SU-DHL-6 (cell line): ENCODE measurements at regions not wholly inside any gene's neighbourhood (a gene's known extent, or its start where the extent isn't known, plus 50 kb on each side); places are given as distances from the start of the nearest gene placed in this dataset.

ENCODE experiments used
- H2AFZ ChIP-seq: fragments of 200-600 bp; sonication (generic); 2 replicates; pipeline ENCODE4 v1.6.1; 2014; ENCODE audit warnings: low read depth, mild to moderate bottlenecking, moderate library complexity, mixed read lengths, antibody characterized with exemption, low read length; ENCODE audit not compliant: severe bottlenecking
- H3F3A ChIP-seq: fragments of 200-600 bp; shearing (Covaris generic); 2 replicates; pipeline ENCODE4 v1.6.0; 2016; ENCODE audit warnings: antibody characterized with exemption, mild to moderate bottlenecking; ENCODE audit not compliant: insufficient read depth
- H3K27ac ChIP-seq: fragments of 200-600 bp; sonication (generic); 2 replicates; pipeline ENCODE4 v1.5.1; 2016; ENCODE audit warnings: low read depth, mild to moderate bottlenecking, low read length, moderate library complexity, mixed read lengths
- H3K27me3 ChIP-seq: fragments of 200-600 bp; sonication (generic), shearing (Covaris generic); 2 replicates; pipeline ENCODE4 v1.6.0; 2014; ENCODE audit warnings: mild to moderate bottlenecking, low read length
- H3K36me3 ChIP-seq: fragments of 200-600 bp; sonication (generic); 2 replicates; pipeline ENCODE4 v1.6.1; 2014; ENCODE audit warnings: mild to moderate bottlenecking, low read length, mixed read lengths
- H3K4me2 ChIP-seq: fragments of 300-600, 200-600 bp; shearing (Covaris generic), sonication (generic); 2 replicates; pipeline ENCODE4 v1.6.0; 2014; ENCODE audit warnings: low read length, low read depth, mild to moderate bottlenecking; ENCODE audit not compliant: poor library complexity, severe bottlenecking
- H3K4me3 ChIP-seq: fragments of 200-600 bp; sonication (generic); 2 replicates; pipeline ENCODE4 v1.5.1; 2014; ENCODE audit warnings: antibody characterized with exemption, low read length, mild to moderate bottlenecking, mixed read lengths; ENCODE audit not compliant: insufficient read depth, poor library complexity, severe bottlenecking
- H3K79me2 ChIP-seq: fragments of 200-600 bp; sonication (generic); 2 replicates; pipeline ENCODE4 v1.6.1; 2014; ENCODE audit warnings: mild to moderate bottlenecking, low read length, moderate library complexity; ENCODE audit not compliant: insufficient read depth
- H3K9ac ChIP-seq: fragments of 200-600 bp; sonication (generic); 2 replicates; pipeline ENCODE4 v1.7.0; 2014; ENCODE audit warnings: mild to moderate bottlenecking, low read length
- H3K9me2 ChIP-seq: fragments of 200-600 bp; sonication (generic); replicated peaks from 2 replicates; pipeline ENCODE4 v1.6.1; 2014; ENCODE audit warnings: low read length; ENCODE audit not compliant: insufficient read depth
- H3K9me3 ChIP-seq: fragments of 200-600 bp; sonication (generic); 2 replicates; pipeline ENCODE4 v1.6.1; 2014; ENCODE audit warnings: low read length, mixed read lengths; ENCODE audit not compliant: insufficient read depth
- H4K20me1 ChIP-seq: fragments of 200-600 bp; sonication (generic); 2 replicates; pipeline ENCODE4 v1.6.1; 2014; ENCODE audit warnings: low read depth, mild to moderate bottlenecking, antibody characterized with exemption, low read length, moderate library complexity, mixed read lengths
- CTCF ChIP-seq: fragments of 200-600 bp; sonication (generic); IDR thresholded peaks from one replicate; pipeline ENCODE4 v1.5.1; 2017; ENCODE audit warnings: antibody characterized with exemption, mild to moderate bottlenecking, low read length, moderate library complexity; ENCODE audit not compliant: insufficient read depth, poor library complexity, severe bottlenecking
- EZH2phosphoT487 ChIP-seq: fragments of 200-600 bp; sonication (generic), shearing (Covaris generic); conservative IDR thresholded peaks from 2 replicates; pipeline ENCODE4 v1.6.1; 2018; ENCODE audit warnings: mild to moderate bottlenecking, antibody characterized with exemption, low read length, moderate library complexity, mixed read lengths

GRCh38 chr2:47632754-47633153, 62.0 kb upstream of the KCNK12 start:
- Histone ChIP-seq H3K9me3 (no peaks in the 10 kb centered on the region), H3K4me2 (no peak overlapping the region), H2AFZ (no peak overlapping the region), H4K20me1 (no peaks in the 10 kb centered on the region), H3K27ac (no peak overlapping the region), H3K9me2 (no peaks in the 10 kb centered on the region), H3K79me2 (no peaks in the 10 kb centered on the region), H3K4me3 (no peak overlapping the region), H3K27me3 (no peaks in the 10 kb centered on the region), H3F3A (no peaks in the 10 kb centered on the region), H3K9ac (no peak overlapping the region), H3K36me3 (no peaks in the 10 kb centered on the region)
- TF ChIP-seq CTCF: no peak
- no peak for TF ChIP-seq EZH2phosphoT487

GRCh38 chr2:47631792-47632398, 61.1 kb upstream of the KCNK12 start:
- no peaks in the 10 kb centered on the region for H3K27me3 ChIP-seq
- H3K9me3 ChIP-seq: no peaks in the 10 kb centered on the region
- no peaks in the 10 kb centered on the region for H3F3A ChIP-seq
- H3K27ac ChIP-seq: no peak overlapping the region
- H3K9ac ChIP-seq: no peak overlapping the region
- no peak overlapping the region for H2AFZ ChIP-seq
- H3K9me2 ChIP-seq: no peaks in the 10 kb centered on the region
- no peak for TF ChIP-seq CTCF
- no peak for TF ChIP-seq EZH2phosphoT487
- H3K36me3 ChIP-seq: no peaks in the 10 kb centered on the region
- no peak overlapping the region for H3K4me3 ChIP-seq
- H4K20me1 ChIP-seq: no peaks in the 10 kb centered on the region
- no peak overlapping the region for H3K4me2 ChIP-seq
- H3K79me2 ChIP-seq: no peaks in the 10 kb centered on the region

- Histone ChIP-seq H3K4me2 (no peak overlapping the region), H3K36me3 (no peaks in the 10 kb centered on the region), H3K27ac (no peak overlapping the region), H2AFZ (no peak overlapping the region), H3K9me3 (no peaks in the 10 kb centered on the region), H3K79me2 (no peaks in the 10 kb centered on the region), H3K9me2 (no peaks in the 10 kb centered on the region), H3K27me3 (no peaks in the 10 kb centered on the region), H3K4me3 (no peak overlapping the region), H3F3A (no peaks in the 10 kb centered on the region), H3K9ac (no peak overlapping the region), H4K20me1 (no peaks in the 10 kb centered on the region)
- no peak for TF ChIP-seq CTCF
- TF ChIP-seq EZH2phosphoT487: no peak
Measured at GRCh38 chr2:47631306-47631705, 60.5 kb upstream of the KCNK12 start.
